GM03348 (cell line): ENCODE measurements at regions not wholly inside any gene's neighbourhood (a gene's known extent, or its start where the extent isn't known, plus 50 kb on each side); places are given as distances from the start of the nearest gene placed in this dataset.
A peak's percentile ranks its signal among the peaks of the same experiment; 100 is the strongest.
"Not testable (repeated sequence)": the region's sequence is repeated elsewhere in the genome, so short reads cannot be mapped to it uniquely, and the experiment has no call there.

Source experiments
- DNase-seq: peaks from one replicate; pipeline ENCODE4 v3.0.0; 2012; ENCODE audit warnings: low spot score

DNA sequence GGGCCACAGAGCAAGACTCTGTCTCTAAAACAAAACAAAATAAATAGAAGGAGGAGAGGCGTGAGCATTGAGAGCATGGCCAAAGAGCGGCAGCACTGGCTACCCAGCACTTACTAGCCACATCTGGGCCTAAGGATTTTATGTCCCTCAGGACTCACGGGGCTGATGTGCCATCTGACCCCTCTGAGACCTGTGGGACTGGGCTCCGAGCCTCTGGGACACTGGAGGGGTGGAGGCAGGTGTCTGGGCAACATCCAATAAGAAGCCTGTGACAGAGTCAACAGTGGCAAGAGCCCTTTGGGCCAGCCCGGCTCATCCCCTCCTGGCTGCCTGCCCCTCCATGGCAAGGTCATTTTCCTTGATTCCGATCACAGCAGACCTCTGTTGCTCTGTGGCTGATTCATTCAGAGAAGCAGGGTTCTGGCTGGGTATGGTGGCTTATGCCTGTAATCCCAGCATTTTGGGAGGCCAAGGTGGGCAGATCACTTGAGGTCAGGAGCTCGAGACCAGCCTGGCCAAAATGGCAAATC lies 60.7 kb downstream of the RRM2 start:
- no peak for DNase-seq

GRCh38 chr2:10184421-10184820 lies 61.9 kb downstream of the RRM2 start:
- no peak for DNase-seq

- peak; percentile 62 for DNase-seq
Observed at GRCh38 chr2:10185046-10185445, 62.5 kb downstream of the RRM2 start.

DNA sequence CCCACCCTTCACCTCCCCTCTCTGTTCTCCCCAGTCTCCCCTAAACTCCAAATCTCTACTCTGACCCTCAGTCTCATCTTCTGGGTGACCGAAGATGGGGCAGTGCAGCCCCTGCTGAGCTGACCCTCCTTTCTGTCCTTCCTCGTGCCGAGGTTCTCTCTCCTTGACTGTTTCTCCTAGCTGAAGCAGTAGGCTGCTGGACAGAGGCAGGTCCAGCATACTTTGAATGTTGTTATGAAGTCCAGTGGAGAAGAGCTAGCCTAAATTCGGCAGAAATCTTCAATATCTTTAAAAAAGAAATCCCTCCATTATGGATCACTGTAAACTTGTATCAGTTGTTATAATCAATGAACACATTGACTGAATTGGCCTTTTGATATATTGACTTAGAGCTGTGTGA lies 63.2 kb downstream of the RRM2 start:
- DNase-seq = no peak

GRCh38 chr2:10186868-10187535 lies 64.5 kb downstream of the RRM2 start:
- no peak for DNase-seq

DNA sequence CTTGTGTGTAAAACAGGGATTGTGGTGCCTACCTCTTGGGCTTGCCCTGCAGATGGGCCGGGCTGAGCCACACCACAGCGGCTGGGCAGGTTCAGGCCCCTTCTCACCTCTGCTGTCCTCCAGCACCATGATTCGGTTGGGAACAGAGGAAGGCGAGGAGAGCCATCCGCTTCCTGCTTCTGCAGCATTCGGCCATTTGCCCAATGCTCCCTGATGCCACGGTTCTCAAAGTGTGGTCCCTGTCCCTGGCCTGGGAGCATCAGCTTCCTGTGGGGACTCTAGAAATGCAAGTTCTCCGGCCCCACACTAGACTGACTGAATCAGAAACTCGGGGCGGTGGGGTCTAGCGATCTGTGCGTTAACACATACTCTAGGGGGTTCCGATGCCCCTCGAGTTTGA lies 65.1 kb downstream of the RRM2 start:
- DNase-seq = no peak

DNA sequence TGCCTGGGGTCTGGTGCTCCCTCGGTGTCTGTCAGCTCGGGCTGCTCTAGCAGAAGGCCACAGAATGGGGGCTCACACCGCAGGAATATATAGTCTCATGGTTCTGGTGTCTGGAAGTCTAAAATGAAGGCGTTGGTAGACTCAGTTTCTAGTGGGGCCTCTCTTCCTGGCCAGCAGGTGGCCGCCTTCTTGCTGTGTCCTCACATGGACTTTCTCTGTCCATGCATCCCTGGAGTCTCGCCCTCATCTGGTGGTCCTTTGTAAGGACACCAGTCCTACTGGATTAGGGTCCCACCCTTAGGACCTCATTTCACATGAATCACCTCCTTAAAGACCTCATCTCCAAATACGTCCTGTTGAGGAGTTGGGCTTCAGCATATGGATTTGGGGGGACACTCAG lies 65.7 kb downstream of the RRM2 start:
- no peak for DNase-seq

DNA sequence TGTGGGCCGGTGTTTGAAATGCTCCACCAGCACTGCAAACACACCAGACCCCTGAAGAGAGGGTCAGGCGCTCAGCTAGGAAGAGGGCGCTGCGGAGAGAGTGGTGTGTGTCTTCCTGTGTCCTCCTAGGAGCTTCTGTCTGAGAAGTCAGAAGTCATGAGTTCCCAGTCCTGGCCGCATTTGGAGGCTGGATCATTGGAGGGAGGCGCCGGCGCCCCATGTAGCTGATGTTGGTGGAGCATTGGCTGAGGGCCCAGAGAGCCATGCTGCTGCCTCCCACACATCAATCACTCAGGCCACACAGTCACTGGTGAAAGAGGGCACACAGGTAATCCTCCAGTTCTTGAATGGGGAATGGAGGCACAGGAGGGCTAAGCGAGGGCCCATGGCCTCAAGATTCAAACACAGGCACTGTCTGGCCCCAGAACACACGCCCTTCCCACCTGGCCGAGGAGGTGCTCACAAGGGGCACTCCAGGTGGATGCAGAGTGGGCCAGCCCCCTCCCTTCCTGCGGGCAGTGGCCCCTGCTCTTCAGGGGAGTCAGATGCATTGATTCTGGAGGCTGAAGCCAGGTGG lies 66.3 kb downstream of the RRM2 start:
- no peak for DNase-seq

- DNase-seq = no peak
Observed at GRCh38 chr2:10190255-10190654, 67.7 kb downstream of the RRM2 start.

- DNase-seq = no peak
Observed at GRCh38 chr2:10190737-10191532, 68.4 kb downstream of the RRM2 start.

- DNase-seq = no peak
Observed at GRCh38 chr2:10191554-10191953, 69.0 kb downstream of the RRM2 start.

GRCh38 chr2:10192392-10193015 lies 70.0 kb downstream of the RRM2 start:
- no peak for DNase-seq

GRCh38 chr2:10193276-10193795 lies 70.8 kb downstream of the RRM2 start:
- no peak for DNase-seq

DNA sequence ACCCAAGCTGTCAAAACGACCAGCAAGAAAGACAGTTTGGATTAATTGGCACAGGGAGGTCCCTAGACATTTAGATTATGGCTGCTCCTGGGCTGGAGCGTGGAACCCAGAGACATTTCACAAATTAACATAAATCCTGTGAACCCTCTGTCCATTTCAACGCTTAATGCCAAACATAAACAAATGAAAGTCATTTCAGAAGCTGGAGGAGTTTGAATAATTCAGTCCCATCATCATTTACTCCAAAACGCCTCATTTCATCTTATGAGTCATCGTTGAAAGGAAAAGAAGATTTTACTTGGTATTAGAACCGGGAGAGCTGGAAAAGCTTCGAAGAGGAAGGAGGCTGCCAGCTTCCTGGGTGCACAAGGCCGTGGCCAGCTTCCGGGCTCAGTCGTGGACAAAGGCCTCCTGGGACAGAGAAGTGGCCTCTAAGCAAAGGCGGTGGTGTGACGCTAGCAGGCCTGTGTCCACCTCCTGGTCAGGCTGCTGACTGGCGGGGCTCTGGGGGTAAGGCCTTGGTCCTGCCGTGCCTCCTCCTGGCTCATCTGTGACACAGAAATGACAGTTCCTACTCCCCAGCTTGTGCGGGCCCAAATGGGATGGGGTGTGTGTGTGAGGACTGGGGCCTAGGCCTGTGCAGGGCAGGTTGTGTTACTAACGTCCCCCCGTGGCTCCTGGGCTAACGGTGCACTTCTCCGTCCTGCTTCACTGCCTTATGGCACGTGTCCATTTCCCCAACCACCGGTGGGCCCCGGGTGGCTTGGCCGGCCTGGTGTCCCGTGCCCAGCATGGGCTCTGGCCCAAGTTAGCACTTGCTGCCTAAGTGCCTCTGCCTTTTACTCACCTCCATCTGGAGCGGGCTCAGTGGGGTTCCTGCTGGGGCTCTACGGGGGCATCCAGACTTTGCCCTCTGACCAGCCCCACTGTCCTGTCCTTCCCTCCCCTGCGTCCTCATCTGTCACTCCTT lies 71.6 kb downstream of the RRM2 start:
- peak; percentile 71 for DNase-seq

GRCh38 chr2:10195278-10196109 lies 73.0 kb downstream of the RRM2 start:
- no peak for DNase-seq

DNA sequence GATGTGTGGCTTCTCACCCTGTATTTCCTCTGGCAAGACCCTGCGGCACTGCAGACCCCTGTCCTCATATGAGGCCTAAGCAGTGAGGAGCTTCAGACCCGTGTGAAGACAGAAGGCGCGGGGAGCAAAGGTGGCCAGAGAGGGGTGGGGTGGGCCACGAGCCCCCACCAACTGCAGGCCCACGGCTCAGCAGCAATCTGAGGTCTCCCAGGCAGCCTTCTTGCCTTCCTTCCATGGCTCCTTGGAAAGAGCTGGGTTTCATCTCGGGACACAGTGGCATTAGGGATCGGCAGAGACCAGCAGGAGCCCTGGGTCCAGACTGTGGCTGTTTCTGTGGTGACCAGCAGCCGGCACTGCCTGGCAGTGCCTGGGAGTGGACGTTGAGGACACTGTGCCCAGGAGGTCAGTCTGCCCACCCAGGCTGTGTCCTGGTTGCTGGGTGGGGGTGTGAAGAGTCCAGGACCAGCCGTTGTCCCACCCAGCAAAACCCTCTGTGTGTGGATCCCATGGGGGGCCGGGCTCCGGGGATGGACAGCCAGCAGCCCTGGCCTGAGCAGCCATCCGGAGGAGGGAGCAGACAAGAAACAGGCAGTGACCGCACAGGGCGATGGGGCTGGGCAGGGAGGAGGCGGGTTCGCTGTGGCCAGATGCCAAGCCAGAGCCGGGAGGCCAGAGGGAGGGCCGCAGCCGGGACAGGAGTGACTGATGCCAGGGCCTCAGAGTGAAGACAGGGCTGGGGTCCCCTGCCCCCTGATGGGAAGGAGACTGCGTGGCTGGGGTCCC lies 73.8 kb downstream of the RRM2 start:
- no peak for DNase-seq

GRCh38 chr2:10196948-10197696 lies 74.6 kb downstream of the RRM2 start:
- DNase-seq = no peak

- DNase-seq = no peak
Observed at GRCh38 chr2:10197697-10198076, 75.1 kb downstream of the RRM2 start.

DNA sequence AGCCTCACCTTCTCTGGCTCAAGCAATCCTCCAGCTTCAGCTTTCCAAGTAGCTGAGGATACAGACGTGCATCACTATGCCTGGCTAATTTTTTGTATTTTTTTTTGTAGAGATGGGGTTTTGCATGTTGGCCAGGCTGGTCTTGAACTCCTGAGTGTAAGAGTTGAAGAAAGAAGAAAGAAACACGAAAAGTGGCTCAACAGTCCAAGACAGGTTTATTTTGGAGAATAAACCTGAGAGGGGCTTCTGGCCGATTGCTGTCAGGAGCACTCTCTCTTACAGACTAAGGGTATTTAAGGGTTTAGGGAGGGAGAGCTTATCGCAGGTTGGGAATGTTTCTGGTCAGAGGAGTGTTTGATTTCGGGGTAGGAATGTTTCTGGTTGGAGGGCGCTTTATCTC lies 75.9 kb downstream of the RRM2 start:
- not testable (repeated sequence) for DNase-seq
